GM18868 (cell line): ENCODE measurements at regions not wholly inside any gene's neighbourhood (a gene's known extent, or its start where the extent isn't known, plus 50 kb on each side); places are given as distances from the start of the nearest gene placed in this dataset.

ENCODE experiments used
- ATAC-seq: cut with Tn5 transposase; IDR thresholded peaks from one replicate; pipeline ENCODE4 v1.9.1; 2021; ENCODE audit warnings: mild to moderate bottlenecking, moderate library complexity; ENCODE audit not compliant: unreplicated experiment

DNA sequence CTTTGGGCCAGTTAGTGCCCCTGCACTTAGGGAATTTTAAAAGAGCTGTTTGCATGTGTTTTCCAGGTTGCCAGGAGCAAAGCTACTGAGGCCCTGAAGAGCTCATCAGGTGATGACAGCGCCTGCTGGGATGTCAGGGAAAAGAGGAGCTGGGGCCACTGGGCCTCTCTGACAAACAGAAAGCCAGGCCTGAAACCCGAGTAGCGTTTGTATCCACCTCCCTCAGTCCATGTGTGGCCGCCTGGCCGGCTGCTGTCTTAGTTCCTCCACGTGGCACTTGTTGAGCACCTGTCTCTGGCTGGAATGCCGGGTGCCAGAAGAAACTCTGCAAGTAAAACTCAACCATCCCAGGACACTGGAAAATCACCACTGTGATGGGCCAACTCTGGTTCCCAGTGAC lies 601.2 kb downstream of the CDH26 start:
- no peak for ATAC-seq

DNA sequence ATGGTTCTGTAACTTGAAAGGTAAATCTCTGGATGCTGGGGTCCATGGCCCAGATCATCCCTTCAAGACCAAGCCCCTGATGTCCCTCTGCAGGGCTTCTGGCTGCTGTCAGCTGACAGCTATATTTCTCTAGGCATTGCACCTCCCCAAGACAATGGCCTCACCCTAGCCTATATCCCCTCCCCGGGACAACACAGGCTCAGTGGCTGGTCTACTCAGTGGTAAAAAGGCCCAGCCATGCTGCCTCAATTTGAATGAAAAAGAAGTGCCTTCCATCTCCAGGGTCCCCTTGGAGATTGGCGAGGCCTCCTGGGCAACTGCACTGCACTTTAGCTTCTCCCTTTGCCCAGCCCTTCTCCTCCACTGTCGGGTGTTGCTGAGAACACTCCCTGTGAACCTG lies 602.8 kb downstream of the CDH26 start:
- ATAC-seq, result no peak

DNA sequence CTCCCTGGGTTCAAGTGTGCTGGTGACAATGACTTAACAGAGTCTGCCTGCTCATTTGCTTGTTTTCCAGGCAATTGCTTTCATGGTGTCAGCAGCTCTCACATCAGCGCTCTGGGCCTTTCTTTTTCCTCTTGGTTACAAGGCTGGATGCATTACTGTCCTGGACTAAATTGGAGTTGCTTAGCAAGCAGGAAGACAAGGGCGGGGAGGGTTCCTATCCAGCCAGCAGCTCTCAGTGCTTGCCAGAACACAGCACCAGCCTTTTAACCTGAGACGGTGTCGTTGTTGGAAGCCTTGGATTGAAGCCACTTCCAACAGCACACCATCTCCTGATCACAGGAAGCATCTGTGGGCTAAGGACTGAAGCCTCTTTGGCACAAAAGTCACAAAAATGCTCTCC lies 606.9 kb downstream of the CDH26 start:
- ATAC-seq, result no peak

DNA sequence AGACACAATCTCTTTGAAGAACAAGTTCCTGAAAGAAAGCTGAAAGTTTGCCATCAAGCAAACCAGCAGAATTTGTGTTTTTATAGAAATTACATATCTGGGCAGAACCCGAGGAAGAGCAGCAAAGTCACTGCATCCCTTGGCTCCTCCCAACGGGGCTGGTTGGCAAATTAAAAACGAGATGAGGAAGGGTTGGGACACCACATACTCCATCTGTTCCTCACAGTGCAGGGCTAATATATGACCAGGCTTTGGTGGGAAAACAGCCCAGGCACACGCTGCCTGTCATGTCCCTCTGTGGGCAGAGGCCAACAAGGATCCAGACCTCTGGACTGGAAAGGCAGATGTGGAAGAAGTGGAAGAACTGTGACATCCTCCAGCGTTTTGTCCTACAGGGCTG lies 607.3 kb downstream of the CDH26 start:
- ATAC-seq, result no peak

DNA sequence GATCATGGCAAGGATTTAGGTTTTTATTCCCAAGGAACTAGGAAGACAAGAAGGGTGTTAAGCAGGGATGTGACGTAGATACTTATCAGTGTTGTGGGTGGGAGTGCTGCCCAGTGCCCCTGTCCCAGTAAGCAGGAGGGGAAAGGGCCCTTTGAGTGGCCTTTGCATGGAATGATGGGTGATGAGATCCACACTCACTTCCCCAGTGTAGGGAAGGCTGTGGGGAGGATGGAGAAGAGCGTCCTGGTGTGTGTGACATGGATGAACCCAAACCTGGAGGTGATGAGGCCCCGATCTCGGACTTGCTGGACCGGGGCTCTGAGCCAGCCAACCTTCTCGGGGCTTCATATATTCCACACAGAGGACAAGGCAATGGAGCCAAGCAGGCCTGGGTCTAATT lies 610.9 kb downstream of the CDH26 start:
- ATAC-seq, result no peak

DNA sequence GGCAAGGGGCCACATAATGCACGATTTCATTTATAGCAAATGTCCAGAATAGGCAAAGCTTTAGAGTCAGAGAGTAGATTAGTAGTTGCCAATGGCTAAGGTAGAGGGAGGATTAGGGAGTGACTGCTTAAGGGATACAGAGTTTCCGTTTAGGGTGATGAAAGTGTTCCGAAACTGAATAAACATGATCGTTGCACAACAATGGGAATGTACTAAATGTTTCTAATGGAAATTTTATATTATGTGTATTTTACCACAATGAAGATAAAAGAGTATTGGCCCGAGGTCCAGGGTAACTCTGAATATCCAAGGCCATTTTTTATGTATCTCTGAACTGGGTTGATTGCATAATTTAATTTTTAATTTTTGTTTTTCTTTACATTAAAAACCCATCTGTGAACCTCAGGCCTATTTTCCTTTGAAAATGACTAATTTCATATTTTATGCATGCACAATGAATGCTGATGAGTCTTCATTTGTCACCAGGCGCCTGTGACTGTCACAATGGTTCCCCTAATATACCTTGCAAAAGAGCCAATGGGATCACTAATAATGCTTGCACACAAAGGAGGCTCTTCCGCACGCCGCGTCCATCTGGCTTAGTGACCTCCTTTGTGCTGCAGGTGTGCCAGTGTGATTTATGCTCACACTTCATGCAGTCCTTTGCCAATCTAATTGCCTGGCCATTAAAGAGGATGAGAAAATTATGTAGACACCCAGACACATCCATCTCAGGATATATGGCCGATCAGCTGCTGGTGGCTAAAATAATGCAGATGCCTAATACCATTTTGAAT lies 612.5 kb downstream of the CDH26 start:
- no peak for ATAC-seq

DNA sequence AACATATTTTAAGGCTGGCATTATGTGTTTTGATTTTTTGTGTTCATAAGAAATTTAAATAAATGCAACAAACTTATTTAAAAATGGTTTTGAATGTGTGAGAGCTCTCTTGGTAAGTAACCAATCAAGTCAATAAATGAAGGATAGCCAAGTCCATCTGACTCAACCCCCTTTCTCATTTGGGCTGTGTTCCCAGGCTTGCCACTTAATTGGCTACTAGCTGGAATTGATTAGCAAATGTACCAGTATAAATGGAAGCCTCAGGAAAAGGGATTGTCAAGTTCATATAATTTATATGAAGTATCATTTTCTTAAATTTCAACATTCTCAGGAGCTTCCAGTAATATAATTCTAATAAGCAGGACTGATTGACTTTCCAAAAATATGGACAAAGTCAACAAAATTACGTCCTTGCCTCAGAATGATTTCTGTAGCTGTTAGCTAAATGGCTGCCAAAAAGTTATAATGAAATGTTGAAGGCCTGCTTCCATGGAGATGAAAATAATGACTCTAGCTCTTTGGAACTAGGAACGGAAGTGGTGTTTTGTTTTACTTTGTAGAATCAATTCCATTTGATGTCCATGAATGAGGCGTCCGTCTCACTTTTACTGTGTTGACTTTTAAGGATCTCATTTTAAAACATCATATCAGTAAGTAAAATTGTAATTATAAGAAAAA lies 614.9 kb downstream of the CDH26 start:
- ATAC-seq, result no peak

DNA sequence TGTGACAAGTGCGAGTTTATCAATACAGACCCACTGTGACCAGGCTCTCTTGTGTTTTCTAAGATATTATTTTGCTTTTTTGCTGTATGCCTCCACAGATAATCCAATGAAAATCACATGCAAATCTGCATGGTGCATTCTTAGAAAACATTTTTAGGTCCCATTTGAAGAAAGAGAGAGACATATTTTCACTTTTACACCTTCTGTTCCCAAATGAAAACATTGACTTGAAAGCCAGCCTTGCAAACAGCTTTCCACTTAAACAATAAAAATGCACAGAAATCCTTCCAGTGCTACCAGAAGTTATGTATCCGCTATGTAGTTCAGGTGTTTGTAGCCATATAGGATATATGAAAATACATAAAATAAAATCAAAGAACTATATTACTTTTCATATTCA lies 618.0 kb downstream of the CDH26 start:
- ATAC-seq, result no peak

DNA sequence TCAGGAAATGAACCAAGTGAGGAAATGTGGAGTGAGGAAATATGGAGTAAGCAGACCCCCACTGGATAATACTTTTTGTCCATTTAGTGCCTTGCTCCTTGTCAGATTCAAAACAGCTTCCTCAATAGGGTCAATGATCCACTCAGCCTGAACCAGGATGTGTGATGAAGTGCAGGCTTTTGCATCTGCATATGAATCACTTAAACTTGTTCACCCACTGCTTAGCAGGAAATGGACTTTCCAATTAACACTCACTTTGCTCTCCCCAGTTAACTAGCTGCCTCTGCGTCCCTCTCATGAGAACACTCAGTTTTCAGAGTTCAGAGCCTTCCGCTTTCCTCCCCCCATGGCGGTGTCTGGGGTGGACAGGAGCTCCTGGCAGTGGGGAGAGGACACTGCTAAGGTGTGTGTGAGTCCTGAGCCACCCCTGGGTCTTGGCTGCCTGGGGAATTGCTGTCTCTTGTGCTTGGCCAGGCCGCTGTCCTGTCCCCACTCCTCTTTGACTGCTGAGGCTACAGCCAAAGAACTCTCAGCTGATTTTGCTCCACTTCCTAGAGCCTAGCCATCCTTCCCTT lies 621.8 kb downstream of the CDH26 start:
- no peak for ATAC-seq

DNA sequence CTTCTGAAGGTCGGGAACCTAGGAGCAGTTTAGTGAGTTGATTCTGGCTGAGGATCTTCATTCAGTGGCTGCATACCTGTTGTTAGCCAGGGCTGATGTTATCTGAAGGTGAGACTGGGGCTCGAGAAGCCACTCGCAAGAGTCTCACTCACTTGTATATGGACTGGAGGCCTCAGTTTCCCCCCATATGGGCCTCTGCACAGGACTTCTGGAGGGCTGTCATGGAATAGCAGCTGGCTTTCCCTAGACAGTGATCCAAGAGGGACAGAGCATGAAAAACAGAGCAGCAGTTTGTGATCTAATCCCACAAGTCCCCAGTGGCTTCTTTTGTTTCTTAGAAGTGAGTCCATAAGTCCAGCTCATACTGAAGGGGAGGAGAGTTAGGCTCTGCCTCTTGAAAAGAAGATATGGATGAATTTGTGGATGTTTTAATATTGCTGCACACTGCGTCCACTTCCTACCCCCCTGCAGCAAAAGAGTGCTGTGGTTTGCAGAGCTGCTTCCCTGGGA lies 623.4 kb downstream of the CDH26 start:
- no peak for ATAC-seq

DNA sequence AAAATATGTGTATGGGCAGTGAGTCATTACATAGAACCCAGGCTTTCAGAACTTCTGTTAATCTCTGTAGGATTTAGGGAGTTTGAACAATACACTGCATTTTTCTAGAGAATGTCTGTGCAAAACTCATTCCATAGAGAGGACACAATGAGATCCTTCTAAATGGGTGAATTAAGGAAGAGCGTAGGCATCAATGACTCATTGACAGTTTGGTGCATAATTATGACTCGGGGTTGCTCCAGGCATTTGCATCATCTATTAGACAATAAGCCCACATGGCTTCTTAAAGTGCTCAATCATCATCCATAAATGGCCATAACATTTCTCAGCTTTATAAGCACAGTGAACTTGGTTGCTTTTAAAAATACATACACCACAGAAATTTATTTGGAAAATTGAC lies 625.5 kb downstream of the CDH26 start:
- ATAC-seq, result no peak

DNA sequence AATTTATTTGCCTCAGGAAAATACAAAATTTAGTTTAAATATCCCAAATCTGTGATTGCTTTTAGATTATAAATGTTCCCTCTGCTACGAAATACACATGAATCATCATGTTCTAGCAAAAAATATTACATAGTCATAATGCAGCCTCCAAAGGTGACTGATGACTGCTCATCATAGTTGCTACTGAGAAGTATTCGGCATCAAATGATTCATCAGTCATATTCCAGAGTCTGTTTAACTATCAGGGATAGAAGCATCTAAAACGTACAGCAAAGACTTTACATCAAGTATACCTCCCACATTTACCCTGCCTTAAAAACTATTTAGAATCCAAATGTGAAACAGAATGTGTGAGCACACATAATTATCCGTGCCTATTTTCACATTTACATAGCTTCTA lies 626.0 kb downstream of the CDH26 start:
- ATAC-seq, result no peak

DNA sequence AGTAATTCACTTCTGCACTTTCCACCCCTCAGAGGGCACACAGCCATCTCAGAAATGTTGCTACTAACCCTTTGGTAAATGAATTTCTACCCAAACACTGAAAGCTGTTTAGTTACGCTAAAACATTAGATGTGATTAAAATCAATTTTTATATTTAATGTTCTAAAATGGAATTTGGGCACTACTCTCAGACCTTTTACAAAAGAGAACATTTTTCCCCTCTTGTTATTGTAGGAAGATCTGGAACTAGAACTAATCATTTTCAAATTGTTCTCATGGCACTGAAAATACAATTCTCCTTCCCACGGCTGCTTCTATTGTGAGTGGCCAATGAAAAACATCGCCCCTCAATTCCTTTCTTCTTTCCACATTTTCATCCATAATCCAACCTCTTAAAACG lies 627.4 kb downstream of the CDH26 start:
- ATAC-seq, result no peak

DNA sequence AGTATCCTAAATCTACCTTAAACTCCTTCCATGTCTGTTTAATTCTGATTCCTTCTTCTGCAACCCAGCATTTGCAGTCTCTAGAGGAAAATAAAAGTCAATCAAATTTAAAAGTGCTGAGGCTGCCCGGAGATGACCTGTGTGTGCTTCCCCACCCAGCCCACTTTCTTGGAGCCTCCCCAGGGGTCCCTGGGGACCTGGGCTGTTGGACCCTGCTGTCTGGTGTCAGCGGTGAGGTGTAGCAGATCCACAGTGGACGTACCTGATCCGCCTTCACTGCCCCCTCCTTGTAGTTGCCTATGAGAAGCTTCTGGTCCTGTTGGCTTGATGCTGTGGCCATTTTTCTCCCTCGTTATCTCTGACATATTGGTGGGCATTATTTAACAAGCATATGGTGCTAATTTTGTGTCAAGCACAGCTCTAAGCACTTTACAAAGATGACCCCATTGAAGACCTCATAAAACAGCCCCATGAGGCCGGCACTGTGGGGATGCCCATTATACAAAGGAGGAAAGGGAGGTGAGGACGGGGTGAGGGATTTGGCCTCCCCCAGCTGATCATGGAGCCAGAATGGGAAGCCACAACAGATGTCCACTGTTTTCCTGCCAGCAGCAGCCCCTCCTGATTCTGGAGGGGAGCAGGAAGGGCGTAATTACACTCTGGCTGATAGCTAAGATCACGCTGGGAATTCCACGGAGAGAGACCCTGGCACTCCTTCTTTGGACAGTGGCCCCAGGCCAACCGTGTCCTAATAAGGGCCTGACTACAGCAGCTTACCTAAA lies 628.2 kb downstream of the CDH26 start:
- ATAC-seq, result no peak

DNA sequence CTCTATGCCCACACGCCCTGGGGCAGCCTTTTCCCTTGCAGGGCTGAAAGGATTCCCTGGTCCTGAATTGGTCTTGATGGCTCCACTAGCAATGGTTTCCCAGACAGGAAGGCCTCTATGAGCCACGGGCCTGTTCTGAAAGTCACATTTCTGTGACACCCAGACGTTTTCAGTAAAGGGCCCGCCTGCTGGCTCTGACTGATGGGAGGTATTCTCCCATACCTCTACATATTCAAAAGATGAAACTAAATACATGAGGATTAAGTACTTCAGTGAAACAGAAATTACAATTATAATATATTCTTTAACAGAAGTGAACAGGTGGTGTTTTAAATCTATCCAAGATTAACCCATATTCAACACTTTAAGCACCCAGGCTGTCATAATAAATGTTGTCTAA lies 629.8 kb downstream of the CDH26 start:
- ATAC-seq, result no peak

DNA sequence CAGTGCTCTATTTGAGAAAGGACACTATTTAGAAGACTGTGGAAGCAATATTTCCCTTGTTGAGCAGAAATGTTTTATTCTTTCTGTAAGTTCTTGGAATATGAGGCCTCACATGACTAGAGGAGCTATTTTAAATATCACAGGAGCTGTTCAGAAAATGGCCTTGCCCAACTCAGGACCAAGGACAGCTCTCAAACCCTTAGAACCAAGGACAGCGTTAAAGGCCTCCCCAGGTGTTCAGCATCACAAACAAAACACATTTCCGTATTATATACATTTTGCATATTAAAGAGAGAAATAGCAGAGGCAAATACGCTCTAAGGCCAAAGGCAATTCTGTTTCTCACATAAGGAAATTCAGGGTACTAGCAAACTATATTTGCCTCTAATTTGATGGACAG lies 631.4 kb downstream of the CDH26 start:
- no peak for ATAC-seq

DNA sequence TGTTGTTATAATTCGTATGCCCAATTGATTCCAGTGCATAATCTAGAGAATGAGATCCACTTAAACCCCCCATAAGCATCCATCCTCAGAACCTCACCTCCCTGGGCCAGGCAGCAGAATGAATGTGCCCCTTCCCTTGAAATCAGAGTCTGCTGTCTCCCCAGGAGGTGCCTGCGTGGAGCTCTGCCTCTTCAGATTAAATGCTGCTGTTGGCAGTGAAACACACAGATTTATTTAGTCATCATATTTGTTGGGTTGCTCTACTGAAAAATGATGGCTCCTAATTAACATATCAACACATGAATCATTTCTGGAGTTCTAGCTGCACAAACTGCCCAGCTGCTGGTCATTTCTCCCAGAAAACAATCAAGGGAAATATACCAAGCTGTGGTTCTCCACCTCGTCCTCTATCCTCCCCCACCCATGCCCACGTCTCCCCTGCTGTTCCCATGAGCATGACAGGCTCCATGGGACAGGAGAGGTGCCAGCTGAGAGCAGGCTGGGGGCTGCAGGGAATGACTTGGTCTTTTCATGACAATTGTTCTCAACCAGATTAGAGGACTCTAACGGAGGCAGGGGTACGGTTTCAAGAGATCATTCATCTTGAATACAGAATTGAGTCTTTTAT lies 633.1 kb downstream of the CDH26 start:
- ATAC-seq, result no peak

DNA sequence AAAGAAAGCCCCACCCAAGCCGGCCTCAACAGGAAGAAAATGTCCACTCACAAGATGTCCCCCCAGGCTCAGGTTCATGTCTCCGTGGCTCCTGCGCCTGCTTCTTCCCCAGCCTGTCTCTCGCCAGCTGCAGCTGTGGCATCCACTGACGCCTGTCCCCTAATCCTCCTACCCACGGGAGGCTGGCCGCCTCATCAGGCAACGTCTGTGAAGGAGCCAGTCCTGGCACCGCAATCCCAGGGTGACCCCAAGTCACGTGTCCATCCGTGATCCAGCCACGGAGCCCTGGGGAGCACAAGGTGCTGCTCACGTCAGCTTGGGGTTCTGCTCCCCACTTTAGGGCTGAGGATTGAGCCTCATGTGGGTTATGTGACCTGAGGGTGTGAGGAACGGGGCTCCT lies 640.3 kb downstream of the CDH26 start:
- ATAC-seq, result no peak

DNA sequence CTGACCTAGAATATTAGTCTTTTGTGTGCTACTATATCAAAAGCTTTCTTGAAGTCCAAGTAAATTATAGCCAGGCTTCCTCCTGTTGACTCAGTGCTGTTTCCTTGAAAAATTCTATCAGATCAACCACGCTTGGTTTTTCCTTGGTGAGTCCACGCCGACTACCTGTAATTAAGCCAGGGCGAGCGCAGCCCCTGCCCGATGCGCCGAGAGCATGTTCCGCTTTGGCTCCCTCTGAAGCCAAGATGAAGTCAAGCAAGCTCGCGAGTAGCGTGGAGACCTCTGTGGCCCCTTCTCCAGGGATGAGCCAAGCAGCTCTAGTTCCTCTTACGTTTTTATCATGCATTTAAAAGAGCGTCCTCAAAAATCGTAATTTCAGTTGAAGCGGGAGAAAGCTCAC lies 641.2 kb downstream of the CDH26 start:
- ATAC-seq, result no peak

DNA sequence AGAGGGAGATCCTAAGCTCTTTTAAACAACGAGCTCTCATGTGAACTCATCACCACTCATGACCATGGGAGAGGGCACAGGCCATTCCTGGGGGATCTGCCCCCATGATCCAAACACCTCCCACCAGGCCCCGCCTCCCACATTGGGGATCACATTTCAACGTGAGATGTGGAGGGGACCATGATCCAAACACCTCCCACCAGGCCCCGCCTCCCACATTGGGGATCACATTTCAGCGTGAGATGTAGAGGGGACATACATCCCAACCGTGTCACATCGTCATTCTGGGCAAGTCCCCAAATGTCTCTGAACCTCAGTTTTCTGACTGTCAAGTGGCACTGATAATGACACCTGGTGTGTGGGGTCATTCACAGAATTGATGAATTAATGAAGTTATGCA lies 641.8 kb downstream of the CDH26 start:
- no peak for ATAC-seq

DNA sequence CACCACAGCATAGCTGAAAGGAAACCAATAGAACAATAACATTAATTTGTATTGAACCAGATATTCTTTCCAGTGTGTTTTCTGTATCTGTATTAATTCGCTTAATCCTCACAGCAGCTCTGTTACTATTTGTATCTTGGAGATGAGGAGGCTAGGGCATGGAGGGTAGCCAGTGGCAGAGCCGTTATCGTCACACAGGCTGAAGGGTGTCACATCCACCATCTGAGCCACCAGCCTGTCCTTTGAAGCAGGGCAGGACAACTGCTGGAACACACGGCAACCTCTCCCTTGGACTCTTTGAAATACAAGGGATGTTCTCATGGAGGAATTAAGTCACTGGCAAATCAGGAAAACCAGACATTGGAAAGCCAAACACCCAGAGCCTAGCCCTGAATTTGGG lies 628.0 kb upstream of the CDH4 start:
- ATAC-seq, result no peak
